H9 (cell line): ENCODE measurements at regions not wholly inside any gene's neighbourhood (a gene's known extent, or its start where the extent isn't known, plus 50 kb on each side); places are given as distances from the start of the nearest gene placed in this dataset.

Source experiments
- DNase-seq: peaks from one replicate; pipeline ENCODE4 v3.0.0-alpha.2; 2017
- H2AFZ ChIP-seq: one replicate; pipeline ENCODE4 v1.6.1; 2013; ENCODE audit warnings: mild to moderate bottlenecking, low read length, control low read depth, moderate library complexity
- H2AK5ac ChIP-seq: 2 replicates; pipeline ENCODE4 v1.6.1; 2013; ENCODE audit warnings: low read length, control low read depth, mixed read lengths; ENCODE audit not compliant: insufficient read length
- H2BK120ac ChIP-seq: one replicate; pipeline ENCODE4 v1.6.1; 2013; ENCODE audit warnings: low read depth, mild to moderate bottlenecking, low read length, control low read depth, inconsistent platforms; ENCODE audit not compliant: poor library complexity, severe bottlenecking
- H2BK12ac ChIP-seq: 2 replicates; pipeline ENCODE4 v1.6.1; 2013; ENCODE audit warnings: low read length, control low read depth, mixed read lengths, low read depth; ENCODE audit not compliant: insufficient read length
- H2BK15ac ChIP-seq: 2 replicates; pipeline ENCODE4 v1.6.1; 2013; ENCODE audit warnings: low read depth, low read length, control low read depth
- H2BK20ac ChIP-seq: one replicate; pipeline ENCODE4 v1.6.1; 2013; ENCODE audit warnings: low read depth, mild to moderate bottlenecking, low read length, control low read depth, inconsistent platforms; ENCODE audit not compliant: poor library complexity, severe bottlenecking
- H2BK5ac ChIP-seq: 2 replicates; pipeline ENCODE4 v1.6.1; 2013; ENCODE audit warnings: low read length, control low read depth, mixed read lengths; ENCODE audit not compliant: insufficient read length
- H3K14ac ChIP-seq: 2 replicates; pipeline ENCODE4 v1.6.1; 2013; ENCODE audit warnings: low read length, control low read depth; ENCODE audit not compliant: insufficient read depth
- H3K18ac ChIP-seq: 2 replicates; pipeline ENCODE4 v1.6.1; 2013; ENCODE audit warnings: low read depth, mild to moderate bottlenecking, mixed read lengths, low read length, control low read depth; ENCODE audit not compliant: insufficient read length
- H3K23ac ChIP-seq: 2 replicates; pipeline ENCODE4 v1.6.1; 2013; ENCODE audit warnings: low read length, control low read depth, mixed read lengths, low read depth; ENCODE audit not compliant: insufficient read length
- H3K23me2 ChIP-seq: 2 replicates; pipeline ENCODE4 v1.6.1; 2013; ENCODE audit warnings: low read depth, mild to moderate bottlenecking, mixed read lengths, low read length, control low read depth; ENCODE audit not compliant: insufficient read length, poor library complexity, severe bottlenecking
- H3K27ac ChIP-seq: 2 replicates; pipeline ENCODE4 v1.5.1; 2013; ENCODE audit warnings: low read length, control low read depth, mixed read lengths, low read depth; ENCODE audit not compliant: insufficient read length
- H3K27me3 ChIP-seq: 2 replicates; pipeline ENCODE4 v1.6.1; 2013; ENCODE audit warnings: low read length, control low read depth, inconsistent platforms; ENCODE audit not compliant: insufficient read depth
- H3K4ac ChIP-seq: 2 replicates; pipeline ENCODE4 v1.6.1; 2013; ENCODE audit warnings: low read depth, mild to moderate bottlenecking, control low read depth, inconsistent platforms, low read length, moderate library complexity
- H3K4me1 ChIP-seq: 2 replicates; pipeline ENCODE4 v1.6.1; 2013; ENCODE audit warnings: low read length, control low read depth, inconsistent platforms; ENCODE audit not compliant: insufficient read depth
- H3K4me2 ChIP-seq: 2 replicates; pipeline ENCODE4 v1.6.1; 2013; ENCODE audit warnings: low read length, control low read depth, mixed read lengths; ENCODE audit not compliant: insufficient read length, insufficient read depth
- H3K56ac ChIP-seq: 2 replicates; pipeline ENCODE4 v1.6.1; 2013; ENCODE audit warnings: low read depth, mild to moderate bottlenecking, mixed read lengths, low read length, control low read depth; ENCODE audit not compliant: insufficient read length
- H3K79me1 ChIP-seq: 2 replicates; pipeline ENCODE4 v1.6.1; 2013; ENCODE audit warnings: low read depth, mild to moderate bottlenecking, moderate library complexity, low read length, control low read depth, inconsistent platforms; ENCODE audit not compliant: insufficient read depth, poor library complexity, severe bottlenecking
- H3K79me2 ChIP-seq: 2 replicates; pipeline ENCODE4 v1.6.1; 2013; ENCODE audit warnings: low read length, control low read depth, inconsistent platforms; ENCODE audit not compliant: insufficient read depth
- H3K9ac ChIP-seq: 2 replicates; pipeline ENCODE4 v1.6.1; 2013; ENCODE audit warnings: low read length, control low read depth, mixed read lengths; ENCODE audit not compliant: insufficient read length; ENCODE audit errors: extremely low read depth
- H3K9me3 ChIP-seq: one replicate; pipeline ENCODE4 v1.6.1; 2013; ENCODE audit warnings: low read depth, low read length, inconsistent platforms; ENCODE audit not compliant: control insufficient read depth
- H3T11ph ChIP-seq: one replicate; pipeline ENCODE4 v1.6.1; 2013; ENCODE audit warnings: mild to moderate bottlenecking, low read length, control low read depth, inconsistent platforms
- H4K20me1 ChIP-seq: one replicate; pipeline ENCODE4 v1.6.1; 2013; ENCODE audit not compliant: control insufficient read depth, insufficient read length, insufficient read depth
- H4K5ac ChIP-seq: 2 replicates; pipeline ENCODE4 v1.6.1; 2013; ENCODE audit warnings: low read depth, mild to moderate bottlenecking, mixed read lengths, low read length, control low read depth; ENCODE audit not compliant: insufficient read length
- H4K8ac ChIP-seq: replicated peaks from 2 replicates; pipeline ENCODE4 v1.6.1; 2013; ENCODE audit warnings: low read length, control low read depth, mixed read lengths, low read depth; ENCODE audit not compliant: insufficient read length
- H4K91ac ChIP-seq: 2 replicates; pipeline ENCODE4 v1.6.1; 2013; ENCODE audit warnings: low read depth, mild to moderate bottlenecking, moderate library complexity, mixed read lengths, low read length, control low read depth; ENCODE audit not compliant: insufficient read length
- H3K27ac Mint-ChIP-seq, 3 experiments: 2 replicates in 2 of 3; 3 replicates in 1 of 3; pipeline ENCODE4 v1.8.0; 2020 to 2021; ENCODE audit warnings: mixed read lengths in 3 of 3, mild to moderate bottlenecking in 1 of 3, moderate library complexity in 1 of 3
- H3K27me3 Mint-ChIP-seq: 2 replicates; pipeline ENCODE4 v1.8.0; 2021; ENCODE audit warnings: low read depth, mild to moderate bottlenecking, moderate library complexity, mixed read lengths
- H3K36me3 Mint-ChIP-seq, 3 experiments: 2 replicates in 2 of 3; 3 replicates in 1 of 3; pipeline ENCODE4 v1.8.0; 2020 to 2021; ENCODE audit warnings: low read depth in 3 of 3, mixed read lengths in 3 of 3; ENCODE audit not compliant: insufficient read depth in 1 of 3
- H3K4me1 Mint-ChIP-seq, 2 experiments: 2 replicates each; pipeline ENCODE4 v1.8.0; 2020; ENCODE audit warnings: mixed read lengths in 2 of 2
- H3K4me3 Mint-ChIP-seq, 2 experiments: 2 replicates in 1 of 2; 3 replicates in 1 of 2; pipeline ENCODE4 v1.8.0; 2020 to 2021; ENCODE audit warnings: mild to moderate bottlenecking in 2 of 2, mixed read lengths in 2 of 2, moderate library complexity in 1 of 2
- H3K9me3 Mint-ChIP-seq, 2 experiments: 2 replicates in 1 of 2; 3 replicates in 1 of 2; pipeline ENCODE4 v1.8.0; 2020; ENCODE audit warnings: mild to moderate bottlenecking in 2 of 2, mixed read lengths in 2 of 2, moderate library complexity in 1 of 2
- CTCF ChIP-seq: fragments of 200-600 bp; sonication (generic); conservative IDR thresholded peaks from 3 replicates; pipeline ENCODE4 v1.8.0; 2021; ENCODE audit warnings: antibody characterized with exemption, mild to moderate bottlenecking
- WGBS: extraction: QIAGEN DNeasy Blood & Tissue Kit; methylation state at CpG from one replicate; pipeline ENCODE4 v1.1.7; 2013; ENCODE audit warnings: missing lambda C conversion rate, low lambda C conversion rate, mixed read lengths; ENCODE audit not compliant: insufficient read length; ENCODE audit errors: extremely low coverage; 5-methylcytosine and 5-hydroxymethylcytosine counted together

GRCh38 chr13:72043366-72043765 is 176.4 kb upstream of the DACH1 start:
- Histone ChIP-seq H2BK20ac (no peak overlapping the region), H2AK5ac (no peak overlapping the region), H4K20me1 (no peaks in the 10 kb centered on the region), H3K9me3 (no peaks in the 10 kb centered on the region), H3K23ac (no peak overlapping the region), H3K4me1 (no peaks in the 10 kb centered on the region), H3K18ac (no peak overlapping the region), H2BK120ac (no peak overlapping the region), H4K5ac (no peak overlapping the region), H2BK15ac (no peak overlapping the region), H3K9ac (no peak overlapping the region), H2AFZ (no peak overlapping the region), H3K79me1 (no peaks in the 10 kb centered on the region), H3T11ph (no peak overlapping the region), H3K23me2 (no peaks in the 10 kb centered on the region), H3K14ac (no peak overlapping the region), H2BK12ac (no peak overlapping the region), H3K27me3 (no peaks in the 10 kb centered on the region), H4K91ac (no peak overlapping the region), H4K8ac (no peak overlapping the region), H2BK5ac (no peak overlapping the region), H3K4ac (no peak overlapping the region), H3K79me2 (no peaks in the 10 kb centered on the region), H3K27ac (no peak overlapping the region), H3K4me2 (no peak overlapping the region), H3K56ac (no peak overlapping the region)
- H3K4me3 Mint-ChIP-seq = no peak overlapping the region
- no peaks in the 10 kb centered on the region for H3K36me3 Mint-ChIP-seq
- WGBS = no CpG with 5 or more reads among the region's 4 CpGs
- no peaks in the 10 kb centered on the region for H3K9me3 Mint-ChIP-seq
- no peaks in the 10 kb centered on the region for H3K4me1 Mint-ChIP-seq
- H3K27me3 Mint-ChIP-seq = no peaks in the 10 kb centered on the region
- TF ChIP-seq CTCF = no peak
- no peak for DNase-seq
- H3K27ac Mint-ChIP-seq = no peak overlapping the region
